ENCODE measurements at regions not wholly inside any gene's neighbourhood (a gene's known extent, or its start where the extent isn't known, plus 50 kb on each side); places are given as distances from the start of the nearest gene placed in this dataset.

DNA sequence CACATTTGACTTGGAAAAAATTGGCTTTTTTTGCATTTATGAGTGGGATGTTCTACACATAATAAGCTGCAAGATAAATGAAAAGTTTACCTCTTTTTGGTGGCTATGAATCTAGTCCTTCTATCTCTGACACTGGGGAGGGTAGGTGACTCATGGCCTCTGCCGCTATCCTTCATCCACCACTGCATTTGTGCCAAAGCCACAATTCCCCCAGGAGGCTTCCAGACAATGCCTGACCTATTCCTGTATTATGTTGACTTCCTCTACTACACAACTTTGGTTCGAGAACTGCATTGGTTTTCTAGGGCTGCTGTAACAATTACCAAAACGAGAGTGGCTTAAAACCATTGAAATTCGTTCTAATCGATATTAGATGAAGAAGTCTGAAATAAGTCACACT, 245.6 kb downstream of the TRAM1L1 start:
- no peak for TF ChIP-seq POLR2AphosphoS5 (IDR thresholded peaks at IDR 0.05)
- TF ChIP-seq, protein P1, sequence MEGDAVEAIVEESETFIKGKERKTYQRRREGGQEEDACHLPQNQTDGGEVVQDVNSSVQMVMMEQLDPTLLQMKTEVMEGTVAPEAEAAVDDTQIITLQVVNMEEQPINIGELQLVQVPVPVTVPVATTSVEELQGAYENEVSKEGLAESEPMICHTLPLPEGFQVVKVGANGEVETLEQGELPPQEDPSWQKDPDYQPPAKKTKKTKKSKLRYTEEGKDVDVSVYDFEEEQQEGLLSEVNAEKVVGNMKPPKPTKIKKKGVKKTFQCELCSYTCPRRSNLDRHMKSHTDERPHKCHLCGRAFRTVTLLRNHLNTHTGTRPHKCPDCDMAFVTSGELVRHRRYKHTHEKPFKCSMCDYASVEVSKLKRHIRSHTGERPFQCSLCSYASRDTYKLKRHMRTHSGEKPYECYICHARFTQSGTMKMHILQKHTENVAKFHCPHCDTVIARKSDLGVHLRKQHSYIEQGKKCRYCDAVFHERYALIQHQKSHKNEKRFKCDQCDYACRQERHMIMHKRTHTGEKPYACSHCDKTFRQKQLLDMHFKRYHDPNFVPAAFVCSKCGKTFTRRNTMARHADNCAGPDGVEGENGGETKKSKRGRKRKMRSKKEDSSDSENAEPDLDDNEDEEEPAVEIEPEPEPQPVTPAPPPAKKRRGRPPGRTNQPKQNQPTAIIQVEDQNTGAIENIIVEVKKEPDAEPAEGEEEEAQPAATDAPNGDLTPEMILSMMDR (IDR thresholded peaks at IDR 0.05) = no peak
- TF ChIP-seq EP300 (IDR thresholded peaks at IDR 0.05) = no peak
- TF ChIP-seq POLR2A (IDR thresholded peaks at IDR 0.05) = no peak
- DNase-seq (ENCODE audit: low spot score in 2 of 2) = no peak
- 76% methylated on average over 5 of the region's 5 CpGs for WGBS
- H3K4me1 ChIP-seq = no peaks in the 10 kb centered on the region
- no peaks in the 10 kb centered on the region for H3K36me3 ChIP-seq
- no peaks in the 10 kb centered on the region for H3K9me3 ChIP-seq
- no peak overlapping the region for H3K27ac ChIP-seq
- no peak overlapping the region for H3K4me3 ChIP-seq
- no peaks in the 10 kb centered on the region for H3K27me3 ChIP-seq

GRCh38 chr4:116838609-116839008, 246.8 kb downstream of the TRAM1L1 start:
- Histone ChIP-seq H3K27me3 (no peaks in the 10 kb centered on the region), H3K36me3 (no peaks in the 10 kb centered on the region), H3K9me3 (no peaks in the 10 kb centered on the region), H3K4me1 (no peaks in the 10 kb centered on the region), H3K27ac (no peak overlapping the region), H3K4me3 (no peak overlapping the region)
- DNase-seq (ENCODE audit: low spot score in 2 of 2) = no peak
- TF ChIP-seq POLR2A (IDR thresholded peaks at IDR 0.05) (no peak), EP300 (IDR thresholded peaks at IDR 0.05) (no peak), POLR2AphosphoS5 (IDR thresholded peaks at IDR 0.05) (no peak)
- TF ChIP-seq, protein P1 (IDR thresholded peaks at IDR 0.05) = no peak
- 59% methylated on average over 4 of the region's 4 CpGs for WGBS

DNA sequence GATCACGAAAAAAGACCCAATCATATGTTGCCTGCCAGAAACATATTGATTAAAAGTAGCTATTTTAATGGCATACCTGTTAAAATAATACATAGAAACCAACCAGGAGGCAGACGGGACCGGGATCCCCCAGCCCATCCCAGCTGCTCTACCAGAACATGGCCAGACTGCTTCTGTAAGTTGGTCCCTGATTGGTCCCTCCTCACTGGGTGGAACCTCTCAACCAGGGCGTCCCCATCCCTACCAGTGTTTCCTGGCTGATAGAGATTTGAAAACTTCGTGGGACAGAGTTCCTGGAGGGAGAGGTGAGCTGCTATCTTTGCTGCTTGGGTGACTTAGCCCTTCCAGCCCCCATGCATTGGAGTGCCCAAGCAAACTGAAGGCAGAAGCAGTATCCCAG, 256.2 kb downstream of the TRAM1L1 start:
- DNase-seq (ENCODE audit: low spot score in 2 of 2) = no peak
- Histone ChIP-seq H3K9me3 (no peaks in the 10 kb centered on the region), H3K4me1 (no peaks in the 10 kb centered on the region), H3K27me3 (no peaks in the 10 kb centered on the region), H3K36me3 (no peaks in the 10 kb centered on the region), H3K27ac (no peak overlapping the region), H3K4me3 (no peak overlapping the region)
- WGBS = 82% methylated on average over 5 of the region's 5 CpGs
- no peak for TF ChIP-seq POLR2A (IDR thresholded peaks at IDR 0.05)
- TF ChIP-seq, protein P1 (IDR thresholded peaks at IDR 0.05) = no peak
- no peak for TF ChIP-seq POLR2AphosphoS5 (IDR thresholded peaks at IDR 0.05)
- TF ChIP-seq EP300 (IDR thresholded peaks at IDR 0.05) = no peak

- 90% methylated on average over 2 of the region's 2 CpGs for WGBS
- TF ChIP-seq POLR2AphosphoS5 (IDR thresholded peaks at IDR 0.05) = no peak
- TF ChIP-seq POLR2A (IDR thresholded peaks at IDR 0.05) = no peak
- TF ChIP-seq, protein P1 (IDR thresholded peaks at IDR 0.05) = no peak
- TF ChIP-seq EP300 (IDR thresholded peaks at IDR 0.05) = no peak
- H3K36me3 ChIP-seq = no peaks in the 10 kb centered on the region
- H3K27me3 ChIP-seq = no peaks in the 10 kb centered on the region
- no peak for DNase-seq (ENCODE audit: low spot score in 2 of 2)
- no peak overlapping the region for H3K4me3 ChIP-seq
- no peaks in the 10 kb centered on the region for H3K9me3 ChIP-seq
- no peak overlapping the region for H3K27ac ChIP-seq
- H3K4me1 ChIP-seq = no peaks in the 10 kb centered on the region
Measured at GRCh38 chr4:116824172-116824571, 261.2 kb downstream of the TRAM1L1 start.

DNA sequence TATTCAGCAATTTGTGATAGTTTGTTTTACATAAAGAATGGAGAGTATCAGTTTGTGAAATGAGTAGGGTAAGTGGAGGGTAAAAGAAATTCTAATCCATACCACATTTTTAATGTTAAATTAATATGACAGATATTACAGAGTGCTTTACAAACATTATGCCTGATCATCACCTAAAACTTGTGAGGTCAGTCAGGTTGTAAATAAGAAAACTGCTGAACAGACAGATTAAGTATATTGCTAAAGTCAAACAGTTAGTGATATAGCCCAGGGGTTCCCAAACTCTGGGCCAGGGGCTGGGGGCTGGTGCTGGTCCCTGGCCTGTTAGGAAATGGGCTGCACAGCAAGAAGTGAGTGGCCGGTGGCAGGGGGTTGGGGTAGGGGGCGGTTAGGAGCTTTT, 273.6 kb downstream of the TRAM1L1 start:
- no peaks in the 10 kb centered on the region for H3K9me3 ChIP-seq
- no peak overlapping the region for H3K4me3 ChIP-seq
- no peaks in the 10 kb centered on the region for H3K36me3 ChIP-seq
- H3K27me3 ChIP-seq = no peaks in the 10 kb centered on the region
- no peak for DNase-seq (ENCODE audit: low spot score in 2 of 2)
- no peak overlapping the region for H3K27ac ChIP-seq
- no peaks in the 10 kb centered on the region for H3K4me1 ChIP-seq
- TF ChIP-seq, protein P1 (IDR thresholded peaks at IDR 0.05) = no peak
- no peak for TF ChIP-seq EP300 (IDR thresholded peaks at IDR 0.05)
- TF ChIP-seq POLR2AphosphoS5 (IDR thresholded peaks at IDR 0.05) = no peak
- TF ChIP-seq POLR2A (IDR thresholded peaks at IDR 0.05) = no peak
- WGBS = 73% methylated on average over 2 of the region's 2 CpGs

All from suprapubic skin (tissue), 4 donors.